HG02763 (cell line): ENCODE measurements at regions not wholly inside any gene's neighbourhood (a gene's known extent, or its start where the extent isn't known, plus 50 kb on each side); places are given as distances from the start of the nearest gene placed in this dataset.

Experiments
- ATAC-seq: cut with Tn5 transposase; IDR thresholded peaks from one replicate; pipeline ENCODE4 v1.9.1; 2021; ENCODE audit warnings: mild to moderate bottlenecking, moderate library complexity; ENCODE audit not compliant: unreplicated experiment

DNA sequence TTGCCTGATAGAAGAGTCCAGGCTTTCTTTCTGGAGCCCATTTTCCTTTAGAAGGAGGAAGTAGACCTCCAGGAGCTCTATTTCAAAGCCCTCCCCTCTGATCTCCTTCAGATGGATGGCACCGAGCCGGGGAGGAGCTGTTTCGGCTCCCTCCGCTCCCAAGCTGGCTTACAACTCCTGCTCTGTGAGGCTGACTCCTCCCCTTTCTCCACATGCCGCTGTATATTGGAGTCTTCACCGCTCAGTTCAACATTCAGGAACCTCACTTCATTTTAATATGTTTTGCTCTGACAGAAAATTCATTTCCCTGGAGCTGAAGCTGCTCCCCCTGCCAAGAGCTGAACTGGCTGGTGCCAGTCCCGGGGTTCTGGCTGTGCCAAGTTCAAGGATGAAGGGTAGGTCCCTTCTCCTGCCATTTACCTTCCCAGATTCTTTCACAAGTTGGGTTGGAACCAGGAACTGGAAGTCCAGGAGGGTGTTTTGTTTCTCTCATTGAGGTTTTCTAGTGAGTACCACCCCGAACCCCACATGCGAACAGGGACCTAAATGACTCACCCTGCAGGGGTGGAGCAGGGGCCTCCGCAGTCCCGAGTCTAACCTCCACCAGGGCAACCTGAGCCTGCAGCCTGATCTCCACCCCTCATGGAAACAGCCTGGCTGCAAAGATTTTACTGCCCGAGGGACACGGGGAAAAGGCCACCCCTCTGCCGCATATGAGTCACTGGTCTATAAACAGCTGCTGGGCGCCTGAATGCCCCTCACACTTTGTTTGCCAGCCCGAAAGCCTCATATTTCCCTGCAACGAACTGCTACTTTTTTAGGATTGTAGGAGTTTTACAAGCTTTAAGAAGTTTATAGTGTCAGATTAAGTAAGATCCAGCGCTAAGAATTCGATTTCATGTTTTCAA, 68.6 kb upstream of the FOXA2 start:
- ATAC-seq = no peak

- no peak for ATAC-seq
These were observed 69.6 kb upstream of the FOXA2 start for GRCh38 chr20:22653658-22654642.

DNA sequence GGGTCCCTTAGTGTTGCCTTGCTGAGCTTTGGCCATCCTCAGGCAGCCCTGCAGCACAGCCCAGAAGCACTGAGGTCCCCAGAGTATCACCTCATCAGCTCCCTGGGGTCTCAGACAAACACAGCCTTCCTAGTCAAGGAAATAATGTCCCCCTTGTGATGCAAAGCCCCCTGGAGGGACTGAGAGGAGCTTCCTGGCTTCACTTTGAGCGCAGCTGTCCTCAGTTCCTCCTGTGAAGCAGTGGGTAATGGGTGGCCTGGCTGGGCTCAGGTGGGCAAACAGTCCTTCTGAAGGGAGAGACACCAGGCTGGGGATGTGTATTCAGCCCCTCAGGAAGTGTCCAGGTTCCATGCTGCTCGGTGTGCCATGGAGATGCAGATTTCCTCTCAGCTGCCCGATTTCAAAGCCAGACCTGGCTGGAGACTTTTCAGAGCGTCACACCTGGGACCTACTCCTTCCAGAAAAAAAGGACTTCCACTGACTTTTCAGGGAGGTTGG, 79.2 kb upstream of the FOXA2 start:
- ATAC-seq = no peak

DNA sequence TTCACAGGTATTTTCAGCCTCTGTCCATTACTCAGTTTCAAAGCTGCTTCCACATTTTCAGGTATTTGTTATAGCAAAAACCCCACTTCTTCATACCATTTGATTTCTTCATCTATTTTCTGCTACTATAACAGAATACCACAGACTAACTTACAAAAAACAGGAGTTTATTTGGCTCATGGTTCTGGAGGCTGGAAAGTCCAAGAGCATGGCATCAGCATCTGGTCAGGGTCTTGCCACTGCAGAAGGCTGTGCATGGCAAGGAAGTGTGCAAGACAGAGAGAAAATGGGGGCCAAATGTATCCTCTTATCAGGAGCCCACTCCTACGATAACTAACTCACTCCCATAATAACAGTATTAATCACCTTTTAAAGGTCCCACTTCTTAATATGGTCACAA, 82.8 kb upstream of the FOXA2 start:
- no peak for ATAC-seq

GRCh38 chr20:22672191-22672590, 87.8 kb upstream of the FOXA2 start:
- ATAC-seq = no peak

GRCh38 chr20:22673467-22673866, 89.1 kb upstream of the FOXA2 start:
- ATAC-seq = no peak

- no peak for ATAC-seq
These were observed 91.0 kb upstream of the FOXA2 start for GRCh38 chr20:22675341-22675740.

DNA sequence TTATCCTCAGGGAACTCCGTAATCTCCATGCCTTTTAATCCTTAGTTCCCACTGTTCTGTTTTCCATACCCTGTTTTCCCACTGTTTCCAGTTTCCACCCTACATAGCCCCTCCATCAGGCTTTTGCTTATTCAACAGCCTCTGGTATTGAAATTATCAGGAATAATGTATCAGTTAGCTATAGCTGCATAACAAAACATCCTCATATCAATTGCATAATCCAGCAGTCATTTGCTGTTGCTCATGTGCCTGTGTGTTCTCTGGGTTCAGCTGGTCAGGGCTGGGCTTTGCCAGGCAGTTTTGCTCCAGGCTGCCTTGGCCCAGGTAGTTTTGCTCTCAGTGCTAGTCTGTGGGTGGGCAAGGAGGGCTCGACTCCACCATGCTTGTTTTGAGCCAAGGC, 94.3 kb upstream of the FOXA2 start:
- no peak for ATAC-seq

DNA sequence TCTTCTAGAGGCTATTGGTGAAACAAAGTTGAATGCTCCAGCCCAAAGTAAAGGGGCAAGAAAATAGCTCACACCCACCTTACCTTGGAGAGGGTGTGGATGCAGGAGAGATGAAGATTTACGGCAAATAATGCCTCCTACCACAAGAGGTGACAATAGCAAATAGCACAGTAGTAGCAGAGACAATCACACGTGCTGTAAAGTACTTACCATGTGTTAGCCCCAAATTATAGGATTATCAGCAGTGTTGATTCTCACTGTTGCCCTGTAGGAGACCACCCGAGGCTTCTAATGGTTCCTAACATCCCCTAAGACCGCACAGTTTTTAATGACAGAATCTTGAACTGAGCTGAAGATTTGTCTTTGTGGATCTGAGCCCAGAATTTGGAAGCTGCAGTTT, 94.8 kb upstream of the FOXA2 start:
- no peak for ATAC-seq

DNA sequence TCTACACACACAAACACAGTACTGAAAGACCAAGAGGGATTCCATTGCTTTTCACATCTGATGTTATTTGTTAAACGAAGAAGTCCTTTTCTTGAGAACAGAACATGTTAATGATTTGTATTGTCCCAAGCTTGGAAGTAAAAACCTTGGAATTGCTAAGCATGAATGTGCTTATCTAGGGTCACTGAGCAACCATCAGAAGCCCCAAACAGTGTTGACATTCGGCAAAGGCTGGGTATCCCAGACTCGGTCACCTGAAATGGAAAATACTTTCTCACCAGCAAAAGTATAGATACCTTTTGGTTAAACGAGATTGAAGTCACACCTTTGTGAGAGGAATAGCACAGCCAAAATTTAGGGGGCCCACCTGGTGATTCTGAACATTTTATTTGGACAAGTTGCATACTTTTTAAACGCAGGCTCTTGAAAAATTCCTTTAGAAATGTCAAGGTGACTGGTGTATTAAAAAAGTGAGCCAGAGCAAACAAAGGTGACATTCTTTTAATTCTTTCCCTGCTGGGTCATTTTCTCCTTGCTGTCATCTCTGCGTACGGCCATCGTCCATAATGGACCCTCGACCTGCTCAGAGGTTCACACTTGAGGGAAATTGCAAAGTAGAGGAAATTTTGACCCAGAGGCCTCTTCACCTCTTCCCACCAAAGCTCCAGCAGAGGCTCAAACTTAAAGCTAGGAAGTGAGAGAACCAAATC, 95.8 kb upstream of the FOXA2 start:
- no peak for ATAC-seq

- ATAC-seq = no peak
These were observed 97.3 kb upstream of the FOXA2 start for GRCh38 chr20:22681591-22682248.

- ATAC-seq = no peak
These were observed 98.0 kb upstream of the FOXA2 start for GRCh38 chr20:22682381-22682780.

DNA sequence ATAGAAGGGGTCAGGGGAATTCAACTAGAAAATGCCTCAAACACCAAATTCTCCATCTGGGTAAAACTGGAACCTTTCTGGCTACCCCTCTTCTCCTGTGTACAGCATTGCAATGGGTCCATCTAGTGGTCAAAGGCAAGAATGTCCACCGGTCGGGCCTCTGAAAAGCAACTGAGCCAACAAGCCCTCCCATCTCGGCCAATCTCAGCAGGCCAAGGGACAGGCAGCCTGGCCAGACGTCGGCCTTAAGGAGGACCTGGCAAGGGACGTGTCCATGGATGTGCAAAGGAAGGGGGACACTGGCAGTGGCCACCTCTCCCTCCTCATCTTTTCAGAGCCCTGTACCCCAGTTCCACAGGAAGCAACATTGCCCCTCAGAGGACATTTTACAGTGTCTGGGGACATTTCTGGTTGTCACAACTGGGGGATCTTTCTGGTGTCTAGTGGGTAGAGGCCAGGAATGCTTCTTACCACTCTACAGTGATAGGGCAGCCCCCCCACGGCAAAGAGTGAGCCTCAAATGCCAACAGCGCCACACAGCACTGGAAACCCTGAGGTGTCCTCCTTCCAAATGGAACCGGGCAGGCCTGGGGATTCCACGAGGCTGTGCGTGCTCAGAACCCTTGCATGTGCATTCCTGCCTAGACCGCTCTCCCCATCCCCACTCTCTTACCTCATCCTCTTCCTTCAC, 99.8 kb upstream of the FOXA2 start:
- no peak for ATAC-seq

DNA sequence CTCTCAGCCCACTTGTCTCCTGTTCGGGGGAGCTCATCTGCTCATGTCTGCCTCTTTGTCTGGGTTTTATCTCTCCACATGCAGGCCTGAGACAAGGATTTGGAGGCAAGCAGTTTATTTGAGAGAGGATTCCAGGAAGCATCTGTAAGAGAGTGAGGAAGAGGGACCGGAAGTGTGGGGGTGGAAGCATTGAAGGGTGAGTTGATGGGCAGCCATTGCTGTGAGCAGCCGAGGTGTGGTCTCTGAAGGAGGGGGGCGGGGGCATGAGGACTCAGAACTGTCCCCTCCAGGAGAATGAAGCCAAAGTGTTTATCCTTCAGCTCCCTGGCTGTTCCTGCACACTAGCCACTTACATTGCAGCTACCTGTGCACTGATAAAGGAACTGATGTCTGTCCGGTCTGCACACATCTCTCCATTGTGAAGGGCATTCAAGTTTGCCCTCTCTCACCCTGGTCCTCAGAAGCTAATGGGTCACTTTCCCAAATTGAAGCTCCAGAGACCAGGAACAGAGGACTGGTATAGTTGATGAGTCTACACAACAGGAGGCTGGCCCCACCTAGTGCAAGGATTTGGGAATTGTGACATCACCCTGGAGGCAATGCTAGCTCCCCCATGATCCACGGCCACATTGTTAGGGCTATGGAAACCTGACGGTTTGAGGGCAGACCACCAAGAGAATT, 100.5 kb upstream of the FOXA2 start:
- ATAC-seq = no peak

DNA sequence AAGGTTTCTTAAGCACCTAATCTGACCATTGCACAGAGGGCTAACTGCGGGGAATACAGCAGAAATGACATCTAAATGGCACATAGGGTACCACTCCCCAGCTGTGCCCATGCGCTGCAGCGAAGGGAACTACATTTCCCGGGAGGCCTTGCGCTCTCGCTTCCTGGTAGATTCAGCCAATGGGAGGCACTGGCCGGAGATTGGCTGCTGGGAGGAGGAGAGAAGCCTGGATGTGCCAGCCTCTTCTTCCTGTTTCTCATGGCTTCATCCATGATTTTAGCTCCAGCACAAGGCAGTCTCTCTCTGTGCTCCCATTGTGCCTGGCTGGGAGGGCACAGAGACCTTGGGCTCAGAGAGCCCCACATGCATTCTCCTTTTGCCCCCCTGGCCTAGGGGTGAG, 101.7 kb upstream of the FOXA2 start:
- ATAC-seq = no peak

DNA sequence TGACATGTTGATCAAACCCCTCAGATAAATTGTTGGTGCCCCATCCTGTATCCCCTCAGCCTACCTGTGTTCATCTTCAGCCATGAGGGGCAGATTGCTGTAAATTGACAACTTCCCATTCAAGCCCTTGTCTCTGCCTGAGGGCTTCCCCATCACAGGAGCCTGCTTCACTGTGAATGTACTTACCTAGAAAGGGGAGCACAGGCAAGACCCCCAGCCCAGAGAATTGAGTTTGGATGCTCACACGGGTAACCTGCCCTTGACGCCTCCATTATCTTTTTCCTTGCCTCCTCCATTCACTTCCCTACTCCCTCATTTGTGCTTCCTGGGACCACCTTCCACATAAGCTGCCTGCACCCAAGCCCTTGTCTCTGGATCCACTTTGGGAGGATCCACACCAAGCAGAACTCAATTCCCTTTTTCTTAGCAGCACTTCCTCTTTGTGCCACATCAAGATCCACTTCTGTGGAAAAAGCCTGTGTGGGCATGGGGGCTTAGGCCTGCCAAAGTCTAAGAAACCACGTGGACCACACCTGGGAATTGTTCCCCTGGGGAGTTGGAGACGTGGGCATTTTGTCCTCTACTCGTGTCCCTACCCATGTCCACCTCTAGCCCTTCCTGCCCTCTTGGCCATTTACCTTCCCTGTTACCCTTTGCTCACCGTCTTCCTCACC, 103.4 kb upstream of the FOXA2 start:
- no peak for ATAC-seq

GRCh38 chr20:22688485-22688884, 104.1 kb upstream of the FOXA2 start:
- no peak for ATAC-seq

DNA sequence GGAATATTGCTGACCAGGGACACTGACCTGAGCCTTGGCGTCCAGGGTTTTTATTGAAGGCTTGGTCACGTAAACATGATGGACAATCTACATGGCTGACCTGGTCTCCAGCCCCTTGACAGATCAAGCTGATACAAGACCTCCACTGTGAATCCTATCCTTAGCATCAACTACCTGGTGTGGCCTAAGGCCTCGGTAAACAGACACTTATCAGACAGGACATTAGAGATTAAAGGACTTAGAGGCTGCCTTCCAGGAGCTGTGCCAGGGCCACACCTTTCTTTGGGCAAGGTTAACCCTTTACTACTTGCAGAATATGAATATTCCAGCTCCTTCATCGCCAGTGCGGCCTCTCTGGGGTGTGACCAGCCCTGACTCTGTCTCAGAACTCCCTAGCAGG, 104.9 kb upstream of the FOXA2 start:
- no peak for ATAC-seq

GRCh38 chr20:22690000-22690399, 105.6 kb upstream of the FOXA2 start:
- ATAC-seq = no peak
